ENCODE measurements at regions not wholly inside any gene's neighbourhood (a gene's known extent, or its start where the extent isn't known, plus 50 kb on each side); places are given as distances from the start of the nearest gene placed in this dataset.
"Not testable (repeated sequence)": the region's sequence is repeated elsewhere in the genome, so short reads cannot be mapped to it uniquely, and the experiment has no call there.

GRCh38 chr14:103245624-103246031 is 88.4 kb upstream of the EIF5 start:
- TF ChIP-seq, protein P1, sequence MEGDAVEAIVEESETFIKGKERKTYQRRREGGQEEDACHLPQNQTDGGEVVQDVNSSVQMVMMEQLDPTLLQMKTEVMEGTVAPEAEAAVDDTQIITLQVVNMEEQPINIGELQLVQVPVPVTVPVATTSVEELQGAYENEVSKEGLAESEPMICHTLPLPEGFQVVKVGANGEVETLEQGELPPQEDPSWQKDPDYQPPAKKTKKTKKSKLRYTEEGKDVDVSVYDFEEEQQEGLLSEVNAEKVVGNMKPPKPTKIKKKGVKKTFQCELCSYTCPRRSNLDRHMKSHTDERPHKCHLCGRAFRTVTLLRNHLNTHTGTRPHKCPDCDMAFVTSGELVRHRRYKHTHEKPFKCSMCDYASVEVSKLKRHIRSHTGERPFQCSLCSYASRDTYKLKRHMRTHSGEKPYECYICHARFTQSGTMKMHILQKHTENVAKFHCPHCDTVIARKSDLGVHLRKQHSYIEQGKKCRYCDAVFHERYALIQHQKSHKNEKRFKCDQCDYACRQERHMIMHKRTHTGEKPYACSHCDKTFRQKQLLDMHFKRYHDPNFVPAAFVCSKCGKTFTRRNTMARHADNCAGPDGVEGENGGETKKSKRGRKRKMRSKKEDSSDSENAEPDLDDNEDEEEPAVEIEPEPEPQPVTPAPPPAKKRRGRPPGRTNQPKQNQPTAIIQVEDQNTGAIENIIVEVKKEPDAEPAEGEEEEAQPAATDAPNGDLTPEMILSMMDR (IDR thresholded peaks at IDR 0.05), result not testable (repeated sequence)
- not testable (repeated sequence) for TF ChIP-seq POLR2A (IDR thresholded peaks at IDR 0.05)
